B cell (primary cell): ENCODE measurements at regions not wholly inside any gene's neighbourhood (a gene's known extent, or its start where the extent isn't known, plus 50 kb on each side); places are given as distances from the start of the nearest gene placed in this dataset.

ENCODE experiments used
- ATAC-seq: fragments of 200-7000 bp; cut with Tn5 transposase; one replicate; pipeline ENCODE4 v1.10.0; 2021; ENCODE audit warnings: low read depth, mild to moderate bottlenecking, moderate number of reproducible peaks, moderate library complexity
- CTCF ChIA-PET: fragments of 350-600 bp; sonication (Branson Sonifier 250); formaldehyde crosslinking; loops from one replicate; lab custom pipeline; 2021; ENCODE audit warnings: antibody characterized with exemption, inconsistent platforms; lab: Charles Lee
- POLR2A ChIA-PET: fragments of 350-600 bp; sonication (Branson Sonifier 250); formaldehyde crosslinking; loops from one replicate; lab custom pipeline; 2021; ENCODE audit warnings: antibody characterized with exemption; lab: Charles Lee
- DNase-seq: peaks from one replicate; pipeline ENCODE4 v3.0.0; 2013
- H2AFZ ChIP-seq: 2 replicates; pipeline ENCODE4 v1.6.1; 2012; ENCODE audit warnings: mild to moderate bottlenecking, low read depth, low read length; ENCODE audit not compliant: insufficient read depth, poor library complexity, severe bottlenecking
- H3K27ac ChIP-seq, 2 donors: 1 replicate in 1 of 2; 2 replicates in 1 of 2; pipeline ENCODE4 v1.5.1; 2012 to 2013; ENCODE audit warnings: low read length in 2 of 2, mild to moderate bottlenecking in 2 of 2, moderate library complexity in 1 of 2
- H3K27me3 ChIP-seq, 4 experiments: fragments of 200-600 bp in 1 of 4; sonication (generic) in 1 of 4; replicated peaks in 1 of 4; 1 replicate in 2 of 4; 2 replicates in 2 of 4; pipeline versions ENCODE4 v1.6.1 to v1.7.0; 2013 to 2016; ENCODE audit warnings: low read length in 3 of 4, mild to moderate bottlenecking in 2 of 4, mixed read lengths in 1 of 4, moderate library complexity in 1 of 4; ENCODE audit not compliant: insufficient read depth in 4 of 4, control insufficient read depth in 3 of 4; ENCODE audit errors: control extremely low read depth in 1 of 4
- H3K36me3 ChIP-seq, 2 experiments: replicated peaks in 1 of 2; 1 replicate in 1 of 2; 2 replicates in 1 of 2; pipeline versions ENCODE4 v1.6.1 to v1.7.1; 2013; ENCODE audit warnings: low read length in 1 of 2; ENCODE audit not compliant: insufficient read depth in 2 of 2, control insufficient read depth in 1 of 2; ENCODE audit errors: control extremely low read depth in 1 of 2, extremely low read depth in 1 of 2
- H3K4me1 ChIP-seq, 2 donors: fragments of 200-600 bp in 1 of 2; sonication (generic) in 1 of 2; 1 replicate in 1 of 2; 2 replicates in 1 of 2; pipeline versions ENCODE4 v1.5.1 to v1.6.1; 2013 to 2017; ENCODE audit warnings: low read length in 2 of 2; ENCODE audit not compliant: control insufficient read depth in 2 of 2, insufficient read depth in 2 of 2
- H3K4me2 ChIP-seq: replicated peaks from 2 replicates; pipeline ENCODE3; 2012; ENCODE audit warnings: mild to moderate bottlenecking, low read depth, low read length; ENCODE audit not compliant: poor library complexity, severe bottlenecking
- H3K4me3 ChIP-seq, 5 experiments: fragments of 200-600 bp in 1 of 5; sonication (generic) in 1 of 5; 1 replicate in 3 of 5; 2 replicates in 2 of 5; pipeline versions ENCODE4 v1.5.1 to v1.7.0; 2011 to 2016; ENCODE audit warnings: low read length in 4 of 5, mild to moderate bottlenecking in 4 of 5, low read depth in 2 of 5, control low read depth in 1 of 5, moderate library complexity in 1 of 5; ENCODE audit not compliant: insufficient read depth in 1 of 5; ENCODE audit errors: control extremely low read depth in 1 of 5, extremely low read depth in 1 of 5
- H3K79me2 ChIP-seq: fragments of 200-600 bp; sonication (generic); one replicate; pipeline ENCODE4 v1.6.0; 2016; ENCODE audit warnings: low read length; ENCODE audit not compliant: control insufficient read depth, insufficient read depth
- H3K9ac ChIP-seq: fragments of 200-600 bp; sonication (generic); 2 replicates; pipeline ENCODE4 v1.6.1; 2017; ENCODE audit warnings: mild to moderate bottlenecking, low read length, moderate library complexity
- H3K9me3 ChIP-seq, 3 donors: one replicate each; pipeline versions ENCODE4 v1.6.1 to v1.7.1; 2013; ENCODE audit warnings: low read length in 2 of 3; ENCODE audit not compliant: control insufficient read depth in 2 of 3, insufficient read depth in 1 of 3; ENCODE audit errors: control extremely low read depth in 1 of 3
- H4K20me1 ChIP-seq: 2 replicates; pipeline ENCODE4 v1.6.0; 2012; ENCODE audit warnings: mild to moderate bottlenecking, low read length; ENCODE audit not compliant: insufficient read depth, control insufficient read depth, poor library complexity, severe bottlenecking
- H3K27ac Mint-ChIP-seq: one replicate; pipeline ENCODE4 v1.8.0; 2021; ENCODE audit warnings: mixed read lengths
- H3K27me3 Mint-ChIP-seq: one replicate; pipeline ENCODE4 v1.8.0; 2021; ENCODE audit warnings: mixed read lengths
- H3K4me1 Mint-ChIP-seq: one replicate; pipeline ENCODE4 v1.8.0; 2021; ENCODE audit warnings: mixed read lengths
- H3K4me3 Mint-ChIP-seq: one replicate; pipeline ENCODE4 v1.8.0; 2021; ENCODE audit warnings: mixed read lengths
- H3K9me3 Mint-ChIP-seq: one replicate; pipeline ENCODE4 v1.8.0; 2022; ENCODE audit warnings: mixed read lengths; ENCODE audit not compliant: insufficient read depth
- EZH2 ChIP-seq: IDR thresholded peaks from 2 replicates; pipeline ENCODE4 v1.6.1; 2012; ENCODE audit warnings: borderline replicate concordance, low read depth, mild to moderate bottlenecking, moderate library complexity, low read length; ENCODE audit not compliant: insufficient read depth, poor library complexity, severe bottlenecking
- WGBS: methylation state at CpG from one replicate; pipeline ENCODE4 v1.1.5; 2013; ENCODE audit warnings: missing lambda C conversion rate; ENCODE audit not compliant: insufficient coverage; 5-methylcytosine and 5-hydroxymethylcytosine counted together
- intact Hi-C: fragments of 100-400 bp; cut with micrococcal nuclease; formaldehyde crosslinking; loops from one replicate; pipeline ENCODE4 v1.10.0; 2022
- TF ChIP-seq, protein P1 (sequence below): fragments of 200-600 bp; IDR thresholded peaks from one replicate; pipeline ENCODE4 v1.8.0; 2022; ENCODE audit warnings: antibody characterized with exemption, mild to moderate bottlenecking

DNA sequence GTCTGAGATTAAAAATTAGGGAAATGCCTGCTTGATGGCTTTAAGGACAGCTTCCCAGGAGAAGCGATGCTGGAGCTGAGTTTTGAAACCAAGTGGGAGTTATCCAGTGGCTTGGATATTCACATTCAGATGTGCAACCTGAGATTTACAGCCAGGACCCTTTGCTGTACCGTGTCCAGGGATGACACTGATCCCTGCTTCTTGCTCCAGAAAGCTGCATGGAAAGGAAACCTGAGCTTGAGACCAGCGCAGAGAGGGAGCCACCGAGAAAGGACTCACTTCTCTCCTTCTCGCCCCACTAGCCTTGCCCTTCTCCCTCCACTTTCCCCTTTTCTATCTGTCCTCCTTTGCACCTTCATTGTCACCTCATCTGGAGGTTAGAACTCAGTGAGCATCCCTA, 254.5 kb upstream of the PPARGC1A start:
- Mint-ChIP-seq H3K27ac (no peak overlapping the region), H3K27me3 (no peaks in the 10 kb centered on the region), H3K4me1 (no peaks in the 10 kb centered on the region), H3K4me3 (no peak overlapping the region), H3K9me3 (no peaks in the 10 kb centered on the region)
- DNase-seq, result no peak
- no peaks in the 10 kb centered on the region for H3K36me3 ChIP-seq
- POLR2A ChIA-PET, result no interaction called here
- TF ChIP-seq, protein P1, sequence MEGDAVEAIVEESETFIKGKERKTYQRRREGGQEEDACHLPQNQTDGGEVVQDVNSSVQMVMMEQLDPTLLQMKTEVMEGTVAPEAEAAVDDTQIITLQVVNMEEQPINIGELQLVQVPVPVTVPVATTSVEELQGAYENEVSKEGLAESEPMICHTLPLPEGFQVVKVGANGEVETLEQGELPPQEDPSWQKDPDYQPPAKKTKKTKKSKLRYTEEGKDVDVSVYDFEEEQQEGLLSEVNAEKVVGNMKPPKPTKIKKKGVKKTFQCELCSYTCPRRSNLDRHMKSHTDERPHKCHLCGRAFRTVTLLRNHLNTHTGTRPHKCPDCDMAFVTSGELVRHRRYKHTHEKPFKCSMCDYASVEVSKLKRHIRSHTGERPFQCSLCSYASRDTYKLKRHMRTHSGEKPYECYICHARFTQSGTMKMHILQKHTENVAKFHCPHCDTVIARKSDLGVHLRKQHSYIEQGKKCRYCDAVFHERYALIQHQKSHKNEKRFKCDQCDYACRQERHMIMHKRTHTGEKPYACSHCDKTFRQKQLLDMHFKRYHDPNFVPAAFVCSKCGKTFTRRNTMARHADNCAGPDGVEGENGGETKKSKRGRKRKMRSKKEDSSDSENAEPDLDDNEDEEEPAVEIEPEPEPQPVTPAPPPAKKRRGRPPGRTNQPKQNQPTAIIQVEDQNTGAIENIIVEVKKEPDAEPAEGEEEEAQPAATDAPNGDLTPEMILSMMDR, result no peak
- no peak for TF ChIP-seq EZH2
- H3K27ac ChIP-seq, result no peak overlapping the region
- whole genome bisulfite sequencing, result 56% methylated on average over 3 of the region's 5 CpGs
- no peaks in the 10 kb centered on the region for H3K79me2 ChIP-seq
- H3K9ac ChIP-seq, result no peak overlapping the region
- no peak overlapping the region for H2AFZ ChIP-seq
- no peaks in the 10 kb centered on the region for H3K27me3 ChIP-seq
- no peak overlapping the region for H3K4me3 ChIP-seq
- no peak overlapping the region for H3K4me2 ChIP-seq
- H3K9me3 ChIP-seq, result no peaks in the 10 kb centered on the region
- ATAC-seq, result no peak
- CTCF ChIA-PET, result no interaction called here
- no peaks in the 10 kb centered on the region for H4K20me1 ChIP-seq
- no peaks in the 10 kb centered on the region for H3K4me1 ChIP-seq
- intact Hi-C loops, result no loop called here

GRCh38 chr4:24143741-24144140, 253.9 kb upstream of the PPARGC1A start:
- POLR2A ChIA-PET, result no interaction called here
- 53% methylated on average over 2 of the region's 3 CpGs for WGBS
- TF ChIP-seq, protein P1, result no peak

More at GRCh38 chr4:24143741-24144140, 253.9 kb upstream of the PPARGC1A start:
- Mint-ChIP-seq H3K9me3 (no peaks in the 10 kb centered on the region), H3K4me3 (no peak overlapping the region), H3K27me3 (no peaks in the 10 kb centered on the region), H3K27ac (no peak overlapping the region), H3K4me1 (no peaks in the 10 kb centered on the region)
- CTCF ChIA-PET, result interaction anchor here (0.6 kb wide), 1 partner anchor 31 kb away, joined by 4 read pairs; no protein-coding TSS in a partner anchor
- intact Hi-C loops, result no loop called here
- Histone ChIP-seq H3K27me3 (no peaks in the 10 kb centered on the region), H3K4me2 (no peak overlapping the region), H3K9ac (no peak overlapping the region), H3K36me3 (no peaks in the 10 kb centered on the region), H3K9me3 (no peaks in the 10 kb centered on the region), H3K4me1 (no peaks in the 10 kb centered on the region), H3K27ac (no peak overlapping the region), H3K4me3 (no peak overlapping the region), H2AFZ (no peak overlapping the region), H3K79me2 (no peaks in the 10 kb centered on the region), H4K20me1 (no peaks in the 10 kb centered on the region)
- DNase-seq (no peak), ATAC-seq (no peak)
